GM12891 (cell line): ENCODE measurements at regions not wholly inside any gene's neighbourhood (a gene's known extent, or its start where the extent isn't known, plus 50 kb on each side); places are given as distances from the start of the nearest gene placed in this dataset.

ENCODE experiments used
- PAX5 ChIP-seq: IDR thresholded peaks from 2 replicates; pipeline ENCODE4 v1.6.1; 2011; ENCODE audit warnings: low read length, moderate library complexity, mild to moderate bottlenecking; ENCODE audit not compliant: insufficient read depth, severe bottlenecking
- POLR2A ChIP-seq: IDR thresholded peaks from 2 replicates; pipeline ENCODE4 v1.6.1; 2011; ENCODE audit warnings: low read depth, low read length, control low read depth
- POLR2AphosphoS5 ChIP-seq: IDR thresholded peaks from 2 replicates; pipeline ENCODE4 v1.6.1; 2011; ENCODE audit warnings: low read depth, low read length, control low read depth
- POU2F2 ChIP-seq: IDR thresholded peaks from 2 replicates; pipeline ENCODE4 v1.6.1; 2011; ENCODE audit warnings: low read depth, mild to moderate bottlenecking, control low read depth, low read length, moderate library complexity
- SPI1 ChIP-seq: IDR thresholded peaks from 2 replicates; pipeline ENCODE4 v1.6.1; 2011; ENCODE audit warnings: low read depth, low read length, control low read depth
- TAF1 ChIP-seq: IDR thresholded peaks from 2 replicates; pipeline ENCODE4 v1.6.1; 2011; ENCODE audit warnings: low read depth, low read length, control low read depth

GRCh38 chr7:125169088-125169487, 239.5 kb upstream of the POT1 start:
- TF ChIP-seq PAX5 = no peak
- no peak for TF ChIP-seq POLR2A
- no peak for TF ChIP-seq TAF1
- TF ChIP-seq POLR2AphosphoS5 = no peak
- no peak for TF ChIP-seq POU2F2
- TF ChIP-seq SPI1 = no peak
